HG03039 (cell line): ENCODE measurements at regions not wholly inside any gene's neighbourhood (a gene's known extent, or its start where the extent isn't known, plus 50 kb on each side); places are given as distances from the start of the nearest gene placed in this dataset.

Experiments used
- ATAC-seq: cut with Tn5 transposase; IDR thresholded peaks from one replicate; pipeline ENCODE4 v1.9.1; 2021; ENCODE audit warnings: mild to moderate bottlenecking, moderate library complexity; ENCODE audit not compliant: unreplicated experiment

- no peak for ATAC-seq
These were observed 117.0 kb downstream of the PCDH7 start for GRCh38 chr4:30837131-30837539.

GRCh38 chr4:30837861-30838260 lies 117.7 kb downstream of the PCDH7 start:
- no peak for ATAC-seq

- no peak for ATAC-seq
These were observed 118.2 kb downstream of the PCDH7 start for GRCh38 chr4:30838331-30838730.

GRCh38 chr4:30839583-30840520 lies 119.7 kb downstream of the PCDH7 start:
- ATAC-seq, result no peak

- no peak for ATAC-seq
These were observed 120.4 kb downstream of the PCDH7 start for GRCh38 chr4:30840571-30840970.

GRCh38 chr4:30842142-30842541 lies 122.0 kb downstream of the PCDH7 start:
- ATAC-seq, result no peak

- no peak for ATAC-seq
These were observed 122.5 kb downstream of the PCDH7 start for GRCh38 chr4:30842689-30843088.

- ATAC-seq, result no peak
These were observed 124.9 kb downstream of the PCDH7 start for GRCh38 chr4:30844861-30845582.

- no peak for ATAC-seq
These were observed 127.0 kb downstream of the PCDH7 start for GRCh38 chr4:30847167-30847566.

GRCh38 chr4:30847958-30848357 lies 127.8 kb downstream of the PCDH7 start:
- no peak for ATAC-seq

GRCh38 chr4:30854531-30854930 lies 134.4 kb downstream of the PCDH7 start:
- ATAC-seq, result no peak

GRCh38 chr4:30855232-30855631 lies 135.1 kb downstream of the PCDH7 start:
- no peak for ATAC-seq

- no peak for ATAC-seq
These were observed 136.8 kb downstream of the PCDH7 start for GRCh38 chr4:30856795-30857564.

GRCh38 chr4:30860978-30861377 lies 140.8 kb downstream of the PCDH7 start:
- ATAC-seq, result no peak

GRCh38 chr4:30862196-30862595 lies 142.0 kb downstream of the PCDH7 start:
- ATAC-seq, result no peak

- no peak for ATAC-seq
These were observed 142.9 kb downstream of the PCDH7 start for GRCh38 chr4:30863021-30863420.

GRCh38 chr4:30865691-30866090 lies 145.5 kb downstream of the PCDH7 start:
- no peak for ATAC-seq

GRCh38 chr4:30866346-30866745 lies 146.2 kb downstream of the PCDH7 start:
- no peak for ATAC-seq

GRCh38 chr4:30866907-30867306 lies 146.7 kb downstream of the PCDH7 start:
- no peak for ATAC-seq

- no peak for ATAC-seq
These were observed 147.3 kb downstream of the PCDH7 start for GRCh38 chr4:30867427-30867826.
